ACC112 (cell line): ENCODE measurements at regions not wholly inside any gene's neighbourhood (a gene's known extent, or its start where the extent isn't known, plus 50 kb on each side); places are given as distances from the start of the nearest gene placed in this dataset.
"Not testable (repeated sequence)": the region's sequence is repeated elsewhere in the genome, so short reads cannot be mapped to it uniquely, and the experiment has no call there.

Source experiments
- H2AFZ ChIP-seq: fragments of 200-600 bp; sonication (generic); one replicate; pipeline ENCODE4 v1.6.0; 2017; ENCODE audit warnings: antibody characterized with exemption, low read length; ENCODE audit not compliant: unreplicated experiment
- H3K27ac ChIP-seq: fragments of 200-600 bp; sonication (generic); 2 replicates; pipeline ENCODE4 v1.5.1; 2014; ENCODE audit warnings: low read depth, mild to moderate bottlenecking, antibody characterized with exemption, low read length, moderate library complexity
- H3K27me3 ChIP-seq: fragments of 200-600 bp; sonication (generic); 2 replicates; pipeline ENCODE4 v1.6.1; 2014; ENCODE audit warnings: mild to moderate bottlenecking, antibody characterized with exemption, low read length, moderate library complexity, mixed read lengths; ENCODE audit not compliant: insufficient read depth
- H3K36me3 ChIP-seq: fragments of 200-600 bp; sonication (generic); 2 replicates; pipeline ENCODE4 v1.6.1; 2016; ENCODE audit warnings: mild to moderate bottlenecking, antibody characterized with exemption, low read length, moderate library complexity, mixed read lengths; ENCODE audit not compliant: insufficient read depth
- H3K4me1 ChIP-seq: fragments of 200-600 bp; sonication (generic); one replicate; pipeline ENCODE4 v1.6.1; 2016; ENCODE audit warnings: low read length, mixed read lengths; ENCODE audit not compliant: insufficient read depth, unreplicated experiment, control insufficient read depth
- H3K4me3 ChIP-seq: fragments of 200-600 bp; sonication (generic); 2 replicates; pipeline ENCODE4 v1.5.1; 2014; ENCODE audit warnings: mild to moderate bottlenecking, low read depth, low read length
- H3K79me2 ChIP-seq: fragments of 200-600 bp; sonication (generic); one replicate; pipeline ENCODE4 v1.6.0; 2016; ENCODE audit warnings: low read length; ENCODE audit not compliant: control insufficient read depth, unreplicated experiment, insufficient read depth

GRCh38 chr12:9367828-9368227, 159.6 kb upstream of the PZP start:
- Histone ChIP-seq H3K4me3 (no peak overlapping the region), H3K27me3 (peaks cover 40% of the 10 kb centered on the region), H2AFZ (no peak overlapping the region), H3K79me2 (no peaks in the 10 kb centered on the region), H3K36me3 (no peaks in the 10 kb centered on the region), H3K27ac (no peak overlapping the region), H3K4me1 (peaks cover 4% of the 10 kb centered on the region)

GRCh38 chr12:9367201-9367600, 159.0 kb upstream of the PZP start:
- H3K27ac ChIP-seq: no peak overlapping the region
- no peaks in the 10 kb centered on the region for H3K36me3 ChIP-seq
- H2AFZ ChIP-seq: no peak overlapping the region
- H3K4me3 ChIP-seq: no peak overlapping the region
- H3K79me2 ChIP-seq: no peaks in the 10 kb centered on the region
- peaks cover 4% of the 10 kb centered on the region for H3K4me1 ChIP-seq
- peaks cover 40% of the 10 kb centered on the region for H3K27me3 ChIP-seq

- no peaks in the 10 kb centered on the region for H3K36me3 ChIP-seq
- H3K27ac ChIP-seq: no peak overlapping the region
- H3K4me3 ChIP-seq: no peak overlapping the region
- no peak overlapping the region for H2AFZ ChIP-seq
- H3K79me2 ChIP-seq: no peaks in the 10 kb centered on the region
- H3K4me1 ChIP-seq: peaks cover 4% of the 10 kb centered on the region
- peaks cover 45% of the 10 kb centered on the region for H3K27me3 ChIP-seq
These were observed 157.1 kb upstream of the PZP start for GRCh38 chr12:9365296-9365695.

- no peak overlapping the region for H3K27ac ChIP-seq
- peaks cover 39% of the 10 kb centered on the region for H3K27me3 ChIP-seq
- no peaks in the 10 kb centered on the region for H3K36me3 ChIP-seq
- H3K4me3 ChIP-seq: peak overlapping the region; percentile 17
- H2AFZ ChIP-seq: peak overlapping the region; percentile 28
- no peaks in the 10 kb centered on the region for H3K79me2 ChIP-seq
- H3K4me1 ChIP-seq: peaks cover 4% of the 10 kb centered on the region
These were observed 156.3 kb upstream of the PZP start for GRCh38 chr12:9364224-9365176.

- Histone ChIP-seq H2AFZ (no peak overlapping the region), H3K27me3 (peaks cover 30% of the 10 kb centered on the region), H3K36me3 (no peaks in the 10 kb centered on the region), H3K27ac (no peak overlapping the region), H3K79me2 (no peaks in the 10 kb centered on the region), H3K4me1 (peaks cover 4% of the 10 kb centered on the region), H3K4me3 (no peak overlapping the region)
These were observed 154.9 kb upstream of the PZP start for GRCh38 chr12:9363145-9363544.

DNA sequence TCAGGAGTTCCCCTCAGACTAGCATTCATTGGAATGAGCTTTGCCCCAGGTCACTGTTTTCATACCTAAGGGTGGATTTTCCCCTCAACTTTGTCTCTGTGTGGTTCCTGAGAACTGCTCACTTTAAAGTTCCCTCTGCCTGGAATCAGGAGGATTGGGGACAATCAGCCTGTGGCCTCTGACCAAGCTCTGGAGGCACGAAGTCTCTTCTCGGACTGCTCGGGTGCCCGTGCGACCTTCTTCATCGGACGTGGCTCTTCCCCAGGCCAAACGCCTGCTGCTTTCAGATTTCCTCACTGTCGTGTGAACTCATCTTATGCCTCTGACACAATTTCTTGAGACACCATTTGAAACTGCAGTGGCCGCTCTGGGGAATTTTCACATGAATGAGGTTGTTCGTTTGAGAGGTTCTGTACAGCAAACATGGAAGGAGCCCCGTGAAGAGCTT, 153.7 kb upstream of the PZP start:
- no peaks in the 10 kb centered on the region for H3K79me2 ChIP-seq
- no peaks in the 10 kb centered on the region for H3K36me3 ChIP-seq
- H3K4me3 ChIP-seq: no peak overlapping the region
- H3K27me3 ChIP-seq: peaks cover 24% of the 10 kb centered on the region
- H3K27ac ChIP-seq: no peak overlapping the region
- H3K4me1 ChIP-seq: peaks cover 4% of the 10 kb centered on the region
- no peak overlapping the region for H2AFZ ChIP-seq

DNA sequence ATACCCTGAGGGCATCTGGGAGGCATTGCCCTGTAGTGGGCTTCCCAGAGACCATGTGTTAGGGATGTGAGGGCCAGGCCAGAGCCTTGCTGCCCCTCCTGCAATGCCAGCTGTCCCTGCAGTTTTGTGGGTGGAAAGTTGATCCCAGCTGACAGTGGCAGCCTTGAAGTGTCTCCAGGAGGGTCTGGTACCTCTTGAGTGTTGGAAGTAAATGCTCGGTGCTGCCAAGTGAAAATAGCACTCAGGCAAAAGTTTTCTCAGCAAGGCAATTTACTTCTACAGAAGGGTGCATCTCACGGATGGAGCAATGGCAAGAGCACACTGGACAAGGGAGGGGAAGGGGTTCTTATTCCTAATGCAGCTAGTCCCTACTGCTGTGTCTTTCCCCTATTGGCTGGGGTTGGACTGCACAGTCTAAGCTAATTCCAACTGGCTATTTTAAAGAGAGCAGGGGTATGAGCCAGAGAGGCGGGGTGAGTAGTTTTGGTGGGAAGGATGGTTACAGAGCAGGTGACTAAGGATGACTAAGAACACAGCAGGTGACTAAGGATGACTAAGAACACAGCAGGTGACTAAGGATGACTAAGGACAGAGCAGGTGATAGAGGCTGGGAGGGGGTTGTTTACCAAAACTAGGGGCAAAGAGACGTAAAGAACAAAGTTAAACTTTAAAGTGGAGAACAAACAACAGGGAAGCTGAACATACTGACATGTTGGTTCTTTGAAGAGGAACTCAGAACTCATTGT, 146.0 kb upstream of the PZP start:
- not testable (repeated sequence) for H3K27me3 ChIP-seq, H2AFZ ChIP-seq, H3K36me3 ChIP-seq, H3K27ac ChIP-seq, H3K4me3 ChIP-seq, H3K4me1 ChIP-seq, H3K79me2 ChIP-seq

DNA sequence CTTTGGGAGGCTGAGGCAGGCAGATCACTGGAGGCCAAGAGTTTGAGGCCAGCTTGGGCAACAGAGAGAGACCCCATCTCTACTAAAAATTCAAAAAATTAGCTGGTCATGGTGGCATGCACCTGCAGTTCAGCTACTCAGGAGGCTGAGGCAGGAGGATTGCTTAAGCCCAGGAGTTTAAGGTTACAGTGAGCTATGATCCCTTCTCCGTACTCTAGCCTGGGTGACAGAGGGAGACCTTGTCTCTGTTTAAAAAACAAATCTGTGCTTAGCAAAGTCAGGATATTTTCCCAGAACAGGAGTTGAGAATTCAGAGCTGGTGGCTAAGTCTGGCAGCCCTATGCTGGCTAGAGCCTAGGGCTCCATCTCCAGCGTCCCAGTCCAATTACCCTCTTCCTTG, 142.9 kb upstream of the PZP start:
- no peaks in the 10 kb centered on the region; the same call in 1 of the 2 replicates for H3K27me3 ChIP-seq
- H3K79me2 ChIP-seq: no peaks in the 10 kb centered on the region
- no peaks in the 10 kb centered on the region for H3K36me3 ChIP-seq
- no peak overlapping the region for H3K27ac ChIP-seq
- H3K4me1 ChIP-seq: no peaks in the 10 kb centered on the region
- no peak overlapping the region for H2AFZ ChIP-seq
- H3K4me3 ChIP-seq: no peak overlapping the region

DNA sequence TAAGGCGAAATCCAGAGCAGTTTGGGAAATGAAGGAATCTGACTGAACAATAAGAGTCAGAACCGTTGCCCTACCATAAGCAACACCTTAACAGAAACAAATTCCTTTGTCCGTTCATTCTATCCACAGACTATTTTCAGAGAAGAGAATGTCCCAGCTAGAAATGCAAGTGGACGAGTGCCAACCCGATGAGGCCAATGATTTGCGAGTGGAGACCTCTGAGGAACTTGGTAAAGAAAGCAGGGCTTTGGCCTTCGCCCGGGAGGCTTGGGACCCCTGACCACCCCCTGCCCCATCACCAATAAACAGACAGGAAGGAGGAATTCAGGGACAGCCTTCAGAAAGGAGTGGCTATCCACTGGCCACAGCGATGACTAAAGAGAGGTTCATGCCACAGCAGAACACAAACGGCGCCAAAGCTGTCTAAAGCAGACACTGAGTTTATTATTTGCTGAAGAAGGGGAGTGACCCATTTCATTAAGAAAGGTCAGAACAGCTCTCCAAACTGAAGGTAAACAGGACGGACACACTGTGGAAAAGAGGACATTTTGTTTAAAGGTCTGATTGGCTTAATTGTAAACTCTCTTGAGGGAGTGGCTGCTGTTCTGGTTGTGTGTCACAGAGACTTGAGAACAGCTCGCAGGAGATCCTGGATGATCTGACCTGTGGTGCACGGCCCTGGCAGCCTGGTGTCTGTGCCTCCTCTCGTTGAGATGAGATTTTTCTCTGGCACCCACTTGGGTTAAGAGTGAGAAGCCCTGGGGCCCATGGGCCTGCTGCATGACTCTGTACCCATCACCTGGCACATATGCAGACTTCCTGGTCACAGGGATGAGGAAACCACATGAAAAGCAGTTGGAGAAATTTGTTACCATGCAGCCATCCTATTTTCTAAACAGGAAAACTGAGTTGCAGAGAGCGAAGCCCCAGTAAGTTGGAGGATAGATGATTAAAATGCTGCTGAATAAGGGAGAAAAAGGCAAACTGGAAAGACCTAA, 142.0 kb upstream of the PZP start:
- no peaks in the 10 kb centered on the region for H3K79me2 ChIP-seq
- H3K27me3 ChIP-seq: no peaks in the 10 kb centered on the region; the same call in 1 of the 2 replicates
- H3K4me1 ChIP-seq: no peaks in the 10 kb centered on the region
- no peak overlapping the region for H2AFZ ChIP-seq
- H3K4me3 ChIP-seq: no peak overlapping the region
- H3K36me3 ChIP-seq: no peaks in the 10 kb centered on the region
- H3K27ac ChIP-seq: no peak overlapping the region

DNA sequence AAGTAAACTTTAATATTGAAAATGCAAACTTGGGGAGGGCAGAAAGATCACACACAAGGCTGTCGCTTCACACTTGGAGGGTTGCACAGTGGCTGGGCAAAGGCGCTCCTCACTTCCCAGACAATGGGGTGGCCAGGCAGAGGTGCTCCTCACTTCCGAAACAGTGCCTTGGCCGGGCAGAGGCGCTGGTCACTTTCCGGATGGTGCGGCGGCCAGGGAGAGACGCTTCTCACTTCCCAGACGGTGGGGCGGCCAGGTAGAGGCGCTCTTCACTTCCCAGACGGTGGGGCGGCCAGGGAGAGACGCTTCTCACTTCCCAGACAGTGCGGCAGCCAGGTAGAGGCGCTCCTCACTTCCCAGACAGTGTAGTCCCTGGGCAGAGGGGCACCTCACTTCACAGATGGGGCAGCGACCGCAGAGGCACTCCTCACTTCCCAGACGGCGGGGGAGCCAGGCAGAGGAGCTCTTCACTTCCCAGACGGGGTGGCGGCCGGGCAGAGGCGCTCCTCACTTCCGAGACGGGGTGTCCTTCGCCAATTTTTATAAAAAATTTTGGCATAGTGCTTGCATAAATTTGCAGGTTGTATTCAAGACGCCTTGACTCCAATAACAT, 140.8 kb upstream of the PZP start:
- Histone ChIP-seq H3K4me3 (no peak overlapping the region), H3K27me3 (no peaks in the 10 kb centered on the region; the same call in 1 of the 2 replicates), H3K27ac (no peak overlapping the region), H2AFZ (no peak overlapping the region), H3K79me2 (no peaks in the 10 kb centered on the region), H3K4me1 (no peaks in the 10 kb centered on the region), H3K36me3 (no peaks in the 10 kb centered on the region)
